ENCODE measurements at regions not wholly inside any gene's neighbourhood (a gene's known extent, or its start where the extent isn't known, plus 50 kb on each side); places are given as distances from the start of the nearest gene placed in this dataset.

- ChIA-PET POLR2A (ENCODE audit: low non-redundant PET) (no interaction called here), CTCF (no interaction called here)
- intact Hi-C loops (cut with micrococcal nuclease; ENCODE audit: unreplicated experiment), result no loop called here
- Histone ChIP-seq H3K4me3 (ENCODE audit: low read depth, low read length, poor library complexity, severe bottlenecking) (no peak overlapping the region), H3K9me3 (ENCODE audit: low read depth, low read length, poor library complexity, severe bottlenecking) (no peaks in the 10 kb centered on the region), H3K36me3 (ENCODE audit: insufficient read depth, low read length, poor library complexity, severe bottlenecking) (no peaks in the 10 kb centered on the region), H3K27me3 (replicated peaks; ENCODE audit: insufficient read depth, low read depth, low read length, poor library complexity) (no peaks in the 10 kb centered on the region), H3K27ac (ENCODE audit: low read depth, low read length, poor library complexity, severe bottlenecking) (no peak overlapping the region), H3K4me1 (ENCODE audit: insufficient read depth, low read length, poor library complexity, severe bottlenecking) (no peaks in the 10 kb centered on the region)
- no TSS peak for BruUV-seq (replicated peaks)
- DNase-seq (ENCODE audit: low spot score), result no peak
- no peak for TF ChIP-seq EZH2 (IDR thresholded peaks at IDR 0.05; ENCODE audit: borderline replicate concordance, low read depth, low read length, poor library complexity, severe bottlenecking)
- TF ChIP-seq CTCF (conservative IDR thresholded peaks at IDR 0.05; ENCODE audit: low read depth, low read length), result no peak
These were observed 521.4 kb downstream of the PCDH7 start for GRCh38 chr4:31241504-31242106.

- H3K27ac ChIP-seq (ENCODE audit: low read depth, low read length, poor library complexity, severe bottlenecking), result no peak overlapping the region
- intact Hi-C loops (cut with micrococcal nuclease; ENCODE audit: unreplicated experiment), result no loop called here
- no peaks in the 10 kb centered on the region for H3K9me3 ChIP-seq (ENCODE audit: low read depth, low read length, poor library complexity, severe bottlenecking)
- H3K27me3 ChIP-seq (replicated peaks; ENCODE audit: insufficient read depth, low read depth, low read length, poor library complexity), result no peaks in the 10 kb centered on the region
- no peak for TF ChIP-seq CTCF (conservative IDR thresholded peaks at IDR 0.05; ENCODE audit: low read depth, low read length)
- no peak for TF ChIP-seq EZH2 (IDR thresholded peaks at IDR 0.05; ENCODE audit: borderline replicate concordance, low read depth, low read length, poor library complexity, severe bottlenecking)
- H3K36me3 ChIP-seq (ENCODE audit: insufficient read depth, low read length, poor library complexity, severe bottlenecking), result no peaks in the 10 kb centered on the region
- H3K4me1 ChIP-seq (ENCODE audit: insufficient read depth, low read length, poor library complexity, severe bottlenecking), result no peaks in the 10 kb centered on the region
- H3K4me3 ChIP-seq (ENCODE audit: low read depth, low read length, poor library complexity, severe bottlenecking), result no peak overlapping the region
- no peak for DNase-seq (ENCODE audit: low spot score)
- POLR2A ChIA-PET (ENCODE audit: low non-redundant PET), result no interaction called here
- CTCF ChIA-PET, result no interaction called here
- BruUV-seq (replicated peaks), result no TSS peak
These were observed 526.7 kb downstream of the PCDH7 start for GRCh38 chr4:31246856-31247255.

- ChIA-PET CTCF (no interaction called here), POLR2A (ENCODE audit: low non-redundant PET) (no interaction called here)
- TF ChIP-seq EZH2 (IDR thresholded peaks at IDR 0.05; ENCODE audit: borderline replicate concordance, low read depth, low read length, poor library complexity, severe bottlenecking) (no peak), CTCF (conservative IDR thresholded peaks at IDR 0.05; ENCODE audit: low read depth, low read length) (no peak)
- BruUV-seq (replicated peaks), result no TSS peak
- H3K9me3 ChIP-seq (ENCODE audit: low read depth, low read length, poor library complexity, severe bottlenecking), result no peaks in the 10 kb centered on the region
- H3K4me3 ChIP-seq (ENCODE audit: low read depth, low read length, poor library complexity, severe bottlenecking), result no peak overlapping the region
- H3K27me3 ChIP-seq (replicated peaks; ENCODE audit: insufficient read depth, low read depth, low read length, poor library complexity), result no peaks in the 10 kb centered on the region
- intact Hi-C loops (cut with micrococcal nuclease; ENCODE audit: unreplicated experiment), result no loop called here
- H3K27ac ChIP-seq (ENCODE audit: low read depth, low read length, poor library complexity, severe bottlenecking), result no peak overlapping the region
- H3K36me3 ChIP-seq (ENCODE audit: insufficient read depth, low read length, poor library complexity, severe bottlenecking), result no peaks in the 10 kb centered on the region
- H3K4me1 ChIP-seq (ENCODE audit: insufficient read depth, low read length, poor library complexity, severe bottlenecking), result no peaks in the 10 kb centered on the region
- DNase-seq (ENCODE audit: low spot score), result no peak
These were observed 539.0 kb downstream of the PCDH7 start for GRCh38 chr4:31259119-31259518.
